Endothelial cell of umbilical vein (primary cell): ENCODE measurements at regions not wholly inside any gene's neighbourhood (a gene's known extent, or its start where the extent isn't known, plus 50 kb on each side); places are given as distances from the start of the nearest gene placed in this dataset.

Experiments
- BruUV-seq: library from RNA; stranded (reverse); fragments of 400-500 nt; replicated peaks from 2 replicates; lab custom pipeline; 2021; lab: Mats Ljungman, UMichigan
- CTCF ChIA-PET: fragments of 300-600, 350-600 bp; sonication (Branson Sonifier 250); formaldehyde crosslinking; loops from one replicate; lab custom pipeline; 2021; ENCODE audit warnings: antibody characterized with exemption, inconsistent platforms; lab: Charles Lee
- POLR2A ChIA-PET: fragments of 300-600, 350-600 bp; sonication (Branson Sonifier 250); formaldehyde crosslinking; loops from one replicate; lab custom pipeline; 2021; ENCODE audit warnings: antibody characterized with exemption, inconsistent platforms; lab: Charles Lee
- DNase-seq: peaks from one replicate; pipeline ENCODE4 v3.0.0-alpha.2; 2011; ENCODE audit warnings: low read depth, low spot score
- FAIRE-seq: peaks from 2 replicates; lab custom pipeline; 2011; peaks lifted over from hg19 to GRCh38; lab: Jason Lieb, UNC
- H2AFZ ChIP-seq: 2 replicates; pipeline ENCODE4 v1.6.0; 2012; ENCODE audit warnings: low read depth, low read length, control low read depth, inconsistent platforms
- H3K27ac ChIP-seq: 2 replicates; pipeline ENCODE4 v1.5.1; 2011; ENCODE audit warnings: low read depth, mild to moderate bottlenecking, control low read depth, low read length, moderate library complexity; ENCODE audit not compliant: insufficient read depth
- H3K27me3 ChIP-seq, 2 experiments: 2 replicates each; pipeline versions ENCODE4 v1.6.0 to v1.6.1; 2011; ENCODE audit warnings: low read length in 2 of 2, mixed read lengths in 1 of 2; ENCODE audit not compliant: control insufficient read depth in 2 of 2, insufficient read depth in 2 of 2
- H3K36me3 ChIP-seq, 2 experiments: 2 replicates in 1 of 2; 3 replicates in 1 of 2; pipeline ENCODE4 v1.5.1; 2011; ENCODE audit warnings: low read length in 2 of 2, mild to moderate bottlenecking in 1 of 2, moderate library complexity in 1 of 2; ENCODE audit not compliant: control insufficient read depth in 2 of 2, insufficient read depth in 2 of 2; ENCODE audit errors: extremely low read depth in 1 of 2
- H3K4me1 ChIP-seq: 3 replicates; pipeline ENCODE4 v1.5.1; 2011; ENCODE audit warnings: mild to moderate bottlenecking, low read length; ENCODE audit not compliant: control insufficient read depth, insufficient read depth; ENCODE audit errors: extremely low read depth
- H3K4me2 ChIP-seq: 2 replicates; pipeline ENCODE4 v1.6.1; 2011; ENCODE audit warnings: low read length, control low read depth, mixed read lengths; ENCODE audit not compliant: insufficient read depth
- H3K4me3 ChIP-seq, 3 experiments: fragments of 200-600 bp in 1 of 3; sonication (generic), shearing (Covaris generic) in 1 of 3; replicated peaks in 1 of 3; 2 replicates each; pipeline ENCODE4 v1.5.1; 2011 to 2016; ENCODE audit warnings: control low read depth in 3 of 3, low read length in 3 of 3, mild to moderate bottlenecking in 2 of 3, inconsistent platforms in 1 of 3, low read depth in 1 of 3, moderate library complexity in 1 of 3; ENCODE audit not compliant: insufficient read depth in 1 of 3
- H3K79me2 ChIP-seq: 2 replicates; pipeline ENCODE4 v1.6.0; 2012; ENCODE audit warnings: low read length, inconsistent platforms; ENCODE audit not compliant: control insufficient read depth, insufficient read depth
- H3K9ac ChIP-seq: replicated peaks from 2 replicates; pipeline ENCODE3; 2011; ENCODE audit warnings: low read length, control low read depth; ENCODE audit not compliant: insufficient read depth; ENCODE audit errors: extremely low read depth
- H3K9me1 ChIP-seq: replicated peaks from 3 replicates; pipeline ENCODE4 v1.6.0; 2011; ENCODE audit warnings: mild to moderate bottlenecking, low read length; ENCODE audit not compliant: control insufficient read depth, insufficient read depth; ENCODE audit errors: extremely low read depth
- H3K9me3 ChIP-seq: replicated peaks from 2 replicates; pipeline ENCODE4 v1.5.1; 2012; ENCODE audit warnings: low read length, inconsistent platforms; ENCODE audit not compliant: control insufficient read depth, insufficient read depth
- H4K20me1 ChIP-seq: replicated peaks from 2 replicates; pipeline ENCODE3; 2011; ENCODE audit warnings: mild to moderate bottlenecking, low read length; ENCODE audit not compliant: control insufficient read depth, insufficient read depth; ENCODE audit errors: extremely low read depth
- EZH2 ChIP-seq: IDR thresholded peaks from 2 replicates; pipeline ENCODE4 v1.6.1; 2012; ENCODE audit warnings: borderline replicate concordance, low read depth, mild to moderate bottlenecking, moderate library complexity, low read length, inconsistent platforms; ENCODE audit not compliant: severe bottlenecking
- FOS ChIP-seq: IDR thresholded peaks from 2 replicates; pipeline ENCODE4 v1.6.1; 2011; ENCODE audit warnings: mild to moderate bottlenecking, low read length, moderate library complexity, borderline replicate concordance; ENCODE audit not compliant: insufficient read depth
- GATA2 ChIP-seq: IDR thresholded peaks from 2 replicates; pipeline ENCODE4 v1.7.0; 2011; ENCODE audit warnings: low read depth, mild to moderate bottlenecking, moderate library complexity, mixed read lengths, low read length; ENCODE audit not compliant: insufficient read length, insufficient read depth
- JUN ChIP-seq: IDR thresholded peaks from 2 replicates; pipeline ENCODE4 v1.6.1; 2011; ENCODE audit warnings: borderline replicate concordance, low read depth; ENCODE audit not compliant: insufficient read length, insufficient read depth
- MYC ChIP-seq: IDR thresholded peaks from one replicate; pipeline ENCODE4 v1.6.1; 2011; ENCODE audit warnings: mild to moderate bottlenecking, low read depth, low read length
- POLR2A ChIP-seq: IDR thresholded peaks from 2 replicates; pipeline ENCODE4 v1.6.1; 2012; ENCODE audit warnings: low read depth, mild to moderate bottlenecking, control low read depth, low read length
- POLR2AphosphoS5 ChIP-seq: IDR thresholded peaks from 2 replicates; pipeline ENCODE4 v1.6.1; 2012; ENCODE audit warnings: low read depth, mild to moderate bottlenecking, control low read depth, low read length, moderate library complexity; ENCODE audit not compliant: insufficient read depth
- dilution Hi-C: fragments of 300-500 bp; cut with MboI; formaldehyde crosslinking; loops from one replicate; pipeline ENCODE4 v1.15.0; 2019; ENCODE audit warnings: low sequenced_read_pairs; ENCODE audit not compliant: extremely low pct_ligation_motif_present
- intact Hi-C: fragments of 100-400 bp; cut with micrococcal nuclease; formaldehyde crosslinking; loops from one replicate; pipeline ENCODE4 v1.10.0; 2022
- TF ChIP-seq, protein P1 (sequence below), 2 donors: IDR thresholded peaks; 1 replicate in 1 of 2; 2 replicates in 1 of 2; pipeline ENCODE4 v1.5.1; 2011; ENCODE audit warnings: low read length in 2 of 2, mild to moderate bottlenecking in 2 of 2, moderate library complexity in 2 of 2, control low read depth in 1 of 2, inconsistent platforms in 1 of 2, low read depth in 1 of 2; ENCODE audit not compliant: insufficient read depth in 1 of 2; ENCODE audit errors: extremely low read depth in 1 of 2
- TF ChIP-seq, protein P2 (sequence below): IDR thresholded peaks from 2 replicates; pipeline ENCODE4 v1.6.1; 2011; ENCODE audit not compliant: insufficient read depth, insufficient read length

DNA sequence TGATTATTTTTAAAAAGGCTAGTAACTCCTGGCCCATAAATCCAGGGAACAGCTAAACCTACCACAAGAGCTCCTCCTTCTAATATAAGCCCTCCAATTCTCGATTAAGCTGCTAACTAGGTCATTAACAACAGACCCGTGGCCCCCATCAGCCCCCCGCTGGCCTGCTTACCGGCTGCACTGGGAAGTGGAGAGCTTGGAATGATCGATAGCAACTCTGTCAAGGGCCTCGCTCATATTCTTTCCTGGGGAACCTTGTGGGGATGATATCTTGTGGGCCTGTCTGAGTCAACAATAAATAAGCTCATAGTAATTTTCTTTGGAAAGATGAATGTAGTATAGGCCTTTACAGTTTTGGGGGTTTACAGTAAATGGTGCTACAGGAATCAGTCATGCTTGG, 353.5 kb downstream of the TCERG1L start:
- dilution Hi-C loops (no loop called here), intact Hi-C loops (no loop called here)
- Histone ChIP-seq H3K9me1 (no peaks in the 10 kb centered on the region), H3K79me2 (no peaks in the 10 kb centered on the region), H3K27ac (no peak overlapping the region), H3K9ac (no peak overlapping the region), H3K9me3 (peaks cover 9% of the 10 kb centered on the region), H3K27me3 (no peaks in the 10 kb centered on the region), H2AFZ (no peak overlapping the region), H3K4me1 (no peaks in the 10 kb centered on the region), H3K4me2 (no peak overlapping the region), H3K4me3 (no peak overlapping the region), H4K20me1 (no peaks in the 10 kb centered on the region), H3K36me3 (no peaks in the 10 kb centered on the region)
- no peak for TF ChIP-seq POLR2A
- TF ChIP-seq, protein P1, sequence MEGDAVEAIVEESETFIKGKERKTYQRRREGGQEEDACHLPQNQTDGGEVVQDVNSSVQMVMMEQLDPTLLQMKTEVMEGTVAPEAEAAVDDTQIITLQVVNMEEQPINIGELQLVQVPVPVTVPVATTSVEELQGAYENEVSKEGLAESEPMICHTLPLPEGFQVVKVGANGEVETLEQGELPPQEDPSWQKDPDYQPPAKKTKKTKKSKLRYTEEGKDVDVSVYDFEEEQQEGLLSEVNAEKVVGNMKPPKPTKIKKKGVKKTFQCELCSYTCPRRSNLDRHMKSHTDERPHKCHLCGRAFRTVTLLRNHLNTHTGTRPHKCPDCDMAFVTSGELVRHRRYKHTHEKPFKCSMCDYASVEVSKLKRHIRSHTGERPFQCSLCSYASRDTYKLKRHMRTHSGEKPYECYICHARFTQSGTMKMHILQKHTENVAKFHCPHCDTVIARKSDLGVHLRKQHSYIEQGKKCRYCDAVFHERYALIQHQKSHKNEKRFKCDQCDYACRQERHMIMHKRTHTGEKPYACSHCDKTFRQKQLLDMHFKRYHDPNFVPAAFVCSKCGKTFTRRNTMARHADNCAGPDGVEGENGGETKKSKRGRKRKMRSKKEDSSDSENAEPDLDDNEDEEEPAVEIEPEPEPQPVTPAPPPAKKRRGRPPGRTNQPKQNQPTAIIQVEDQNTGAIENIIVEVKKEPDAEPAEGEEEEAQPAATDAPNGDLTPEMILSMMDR (IDR thresholded peaks at IDR 0.05; ENCODE audit: extremely low read depth in 1 of 2, insufficient read depth in 1 of 2, low read depth in 1 of 2, low read length in 2 of 2): no peak
- TF ChIP-seq GATA2: no peak
- TF ChIP-seq FOS: no peak
- TF ChIP-seq JUN: no peak
- no peak for TF ChIP-seq EZH2
- TF ChIP-seq, protein P2, sequence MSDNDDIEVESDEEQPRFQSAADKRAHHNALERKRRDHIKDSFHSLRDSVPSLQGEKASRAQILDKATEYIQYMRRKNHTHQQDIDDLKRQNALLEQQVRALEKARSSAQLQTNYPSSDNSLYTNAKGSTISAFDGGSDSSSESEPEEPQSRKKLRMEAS: no peak
- no peak for TF ChIP-seq MYC
- TF ChIP-seq POLR2AphosphoS5: no peak
- FAIRE-seq (no peak), DNase-seq (no peak)
- no TSS peak for BruUV-seq
- POLR2A ChIA-PET: no interaction called here
- CTCF ChIA-PET: no interaction called here
